HepG2 (cell line): ENCODE measurements at regions not wholly inside any gene's neighbourhood (a gene's known extent, or its start where the extent isn't known, plus 50 kb on each side); places are given as distances from the start of the nearest gene placed in this dataset.

Source experiments
- E2F2 ChIP-seq: sonication (generic); formaldehyde crosslinking; IDR thresholded peaks from 2 replicates; pipeline ENCODE4 v1.4.0; 2020; ENCODE audit warnings: missing genetic modification reagents, borderline replicate concordance
- FOXO1 ChIP-seq: sonication (generic); formaldehyde crosslinking; IDR thresholded peaks from 2 replicates; pipeline ENCODE4 v1.4.0; 2020; ENCODE audit warnings: missing genetic modification reagents
- PRMT3 ChIP-seq: sonication (generic); formaldehyde crosslinking; IDR thresholded peaks from 2 replicates; pipeline ENCODE4 v1.8.1; 2022; ENCODE audit warnings: low read depth, mild to moderate bottlenecking, moderate library complexity, missing genetic modification reagents, borderline replicate concordance
- TIGD3 ChIP-seq: sonication (generic); formaldehyde crosslinking; IDR thresholded peaks from 2 replicates; pipeline ENCODE4 v1.5.1; 2020; ENCODE audit warnings: mild to moderate bottlenecking, missing genetic modification reagents, borderline replicate concordance
- ZBTB25 ChIP-seq: IDR thresholded peaks from 2 replicates; pipeline ENCODE4 v1.6.1; 2018; ENCODE audit warnings: missing genetic modification reagents
- ZNF251 ChIP-seq: sonication (generic); formaldehyde crosslinking; IDR thresholded peaks from 2 replicates; pipeline ENCODE4 v1.9.0; 2021; ENCODE audit warnings: mild to moderate bottlenecking, missing genetic modification reagents
- ZNF574 ChIP-seq: sonication (generic); formaldehyde crosslinking; IDR thresholded peaks from 2 replicates; pipeline ENCODE4 v1.4.0; 2020; ENCODE audit warnings: missing genetic modification reagents
- ZNF687 ChIP-seq: sonication (generic); formaldehyde crosslinking; IDR thresholded peaks from 2 replicates; pipeline ENCODE4 v1.5.1; 2020; ENCODE audit warnings: mild to moderate bottlenecking, missing genetic modification reagents, moderate library complexity
- ZNF772 ChIP-seq: sonication (generic); formaldehyde crosslinking; IDR thresholded peaks from 2 replicates; pipeline ENCODE4 v1.5.0; 2020; ENCODE audit warnings: mild to moderate bottlenecking, missing genetic modification reagents
- ZNF773 ChIP-seq: sonication (generic); formaldehyde crosslinking; IDR thresholded peaks from 2 replicates; pipeline ENCODE4 v1.4.0; 2020; ENCODE audit warnings: missing genetic modification reagents, borderline replicate concordance

- TF ChIP-seq E2F2 (no peak), FOXO1 (CRISPR knock-in tag) (no peak), ZBTB25 (CRISPR knock-in tag) (no peak), ZNF687 (CRISPR knock-in tag) (no peak), ZNF574 (CRISPR knock-in tag) (no peak), ZNF772 (CRISPR knock-in tag) (no peak), TIGD3 (CRISPR knock-in tag) (no peak), ZNF251 (CRISPR knock-in tag) (no peak), ZNF773 (CRISPR knock-in tag) (no peak), PRMT3 (CRISPR knock-in tag) (no peak)
Measured at GRCh38 chr14:28298156-28298555, 468.4 kb upstream of the FOXG1 start (continued).
